OCI-LY7 (cell line): ENCODE measurements at regions not wholly inside any gene's neighbourhood (a gene's known extent, or its start where the extent isn't known, plus 50 kb on each side); places are given as distances from the start of the nearest gene placed in this dataset.

Experiments
- BruUV-seq: library from RNA; stranded (reverse); fragments of 400-500 nt; replicated peaks from 2 replicates; lab custom pipeline; 2021; lab: Mats Ljungman, UMichigan
- CTCF ChIA-PET: fragments of 300-600 bp; sonication (Branson Sonifier 250); formaldehyde crosslinking; loops from one replicate; lab custom pipeline; 2022; ENCODE audit warnings: antibody characterized with exemption; ENCODE audit not compliant: unreplicated experiment; lab: Charles Lee
- POLR2A ChIA-PET: fragments of 300-600 bp; sonication (Branson Sonifier 250); formaldehyde crosslinking; loops from one replicate; lab custom pipeline; 2022; ENCODE audit warnings: antibody characterized with exemption; lab: Charles Lee
- DNase-seq: peaks from one replicate; pipeline ENCODE4 v3.0.0-alpha.2; 2015; ENCODE audit warnings: low spot score
- H2AFZ ChIP-seq: fragments of 200-600 bp; sonication (generic), shearing (Covaris generic); 2 replicates; pipeline ENCODE4 v1.6.1; 2014; ENCODE audit warnings: mild to moderate bottlenecking, antibody characterized with exemption, low read length, moderate library complexity
- H3K27ac ChIP-seq: fragments of 200-600 bp; sonication (generic); 2 replicates; pipeline ENCODE4 v1.5.1; 2014; ENCODE audit warnings: mixed run types, low read depth, mild to moderate bottlenecking, moderate library complexity, low read length, inconsistent platforms; ENCODE audit not compliant: poor library complexity, severe bottlenecking
- H3K36me3 ChIP-seq: fragments of 200-600 bp; sonication (generic); 2 replicates; pipeline ENCODE4 v1.6.1; 2014; ENCODE audit warnings: mild to moderate bottlenecking, antibody characterized with exemption, low read length, moderate library complexity, mixed read lengths; ENCODE audit not compliant: insufficient read depth
- H3K4me1 ChIP-seq: fragments of 200-600 bp; sonication (generic); 2 replicates; pipeline ENCODE4 v1.5.1; 2014; ENCODE audit warnings: mild to moderate bottlenecking, low read length; ENCODE audit not compliant: insufficient read depth, poor library complexity, severe bottlenecking
- H3K4me2 ChIP-seq: fragments of 200-600 bp; sonication (generic); 2 replicates; pipeline ENCODE4 v1.6.1; 2014; ENCODE audit warnings: mild to moderate bottlenecking, low read length
- H3K4me3 ChIP-seq: fragments of 200-600 bp; sonication (generic); 2 replicates; pipeline ENCODE4 v1.5.1; 2014; ENCODE audit warnings: mild to moderate bottlenecking, low read depth, low read length; ENCODE audit not compliant: poor library complexity, severe bottlenecking
- H3K79me2 ChIP-seq: fragments of 200-600 bp; sonication (generic); 2 replicates; pipeline ENCODE4 v1.6.1; 2016; ENCODE audit warnings: low read depth, mild to moderate bottlenecking, low read length, moderate library complexity, mixed read lengths; ENCODE audit not compliant: insufficient read depth
- H3K9me2 ChIP-seq: fragments of 200-600 bp; sonication (generic); 2 replicates; pipeline ENCODE4 v1.6.1; 2016; ENCODE audit warnings: mild to moderate bottlenecking, low read length, mixed read lengths; ENCODE audit not compliant: insufficient read depth
- H3K9me3 ChIP-seq: fragments of 200-600 bp; sonication (generic); 2 replicates; pipeline ENCODE4 v1.6.1; 2014; ENCODE audit warnings: mild to moderate bottlenecking, mixed run types, low read length, mixed read lengths
- H4K20me1 ChIP-seq: fragments of 200-600 bp; sonication (generic); 2 replicates; pipeline ENCODE4 v1.6.1; 2014; ENCODE audit warnings: mild to moderate bottlenecking, antibody characterized with exemption, low read length, moderate library complexity, mixed read lengths; ENCODE audit not compliant: insufficient read depth
- EZH2phosphoT487 ChIP-seq: fragments of 200-600 bp; sonication (generic); IDR thresholded peaks from 2 replicates; pipeline ENCODE4 v1.6.1; 2018; ENCODE audit warnings: low read depth, borderline replicate concordance, mild to moderate bottlenecking, mixed run types, antibody characterized with exemption, low read length, moderate library complexity, mixed read lengths
- intact Hi-C: fragments of 100-400 bp; cut with micrococcal nuclease; formaldehyde crosslinking; loops from one replicate; pipeline ENCODE4 v1.10.0; 2022; ENCODE audit not compliant: unreplicated experiment
- TF ChIP-seq, protein P1 (sequence below): fragments of 200-600 bp; sonication (generic); conservative IDR thresholded peaks from 2 replicates; pipeline ENCODE4 v1.5.1; 2014; ENCODE audit warnings: mild to moderate bottlenecking, antibody characterized with exemption, low read length, moderate library complexity, mixed read lengths

DNA sequence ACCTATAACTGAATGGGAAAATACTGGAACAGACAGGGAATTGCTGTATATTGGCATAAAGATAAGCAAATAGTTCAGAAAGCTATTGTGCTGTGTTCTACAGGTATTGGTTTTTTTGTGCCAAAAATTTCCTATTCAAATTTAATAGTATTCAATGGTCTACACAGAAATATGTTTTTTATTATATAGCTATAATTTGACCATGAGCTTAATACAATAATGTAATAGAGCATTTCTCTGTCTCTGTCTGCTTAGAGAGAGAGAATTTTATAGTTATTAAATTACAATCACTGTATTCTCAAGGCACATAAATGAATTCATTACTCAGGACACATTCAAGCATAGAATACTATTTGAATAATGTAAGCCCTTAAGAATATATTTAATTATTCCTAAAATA, 62.3 kb upstream of the FZD8 start:
- Histone ChIP-seq H3K9me2 (no peaks in the 10 kb centered on the region), H3K36me3 (no peaks in the 10 kb centered on the region), H3K79me2 (no peaks in the 10 kb centered on the region), H4K20me1 (no peaks in the 10 kb centered on the region), H3K27ac (no peak overlapping the region), H3K4me2 (no peak overlapping the region), H2AFZ (no peak overlapping the region), H3K9me3 (no peaks in the 10 kb centered on the region), H3K4me1 (no peaks in the 10 kb centered on the region), H3K4me3 (no peak overlapping the region)
- intact Hi-C loops = loop anchor here (5.0 kb wide), 1 partner anchor 483 kb away; no protein-coding TSS in a partner anchor
- TF ChIP-seq, protein P1, sequence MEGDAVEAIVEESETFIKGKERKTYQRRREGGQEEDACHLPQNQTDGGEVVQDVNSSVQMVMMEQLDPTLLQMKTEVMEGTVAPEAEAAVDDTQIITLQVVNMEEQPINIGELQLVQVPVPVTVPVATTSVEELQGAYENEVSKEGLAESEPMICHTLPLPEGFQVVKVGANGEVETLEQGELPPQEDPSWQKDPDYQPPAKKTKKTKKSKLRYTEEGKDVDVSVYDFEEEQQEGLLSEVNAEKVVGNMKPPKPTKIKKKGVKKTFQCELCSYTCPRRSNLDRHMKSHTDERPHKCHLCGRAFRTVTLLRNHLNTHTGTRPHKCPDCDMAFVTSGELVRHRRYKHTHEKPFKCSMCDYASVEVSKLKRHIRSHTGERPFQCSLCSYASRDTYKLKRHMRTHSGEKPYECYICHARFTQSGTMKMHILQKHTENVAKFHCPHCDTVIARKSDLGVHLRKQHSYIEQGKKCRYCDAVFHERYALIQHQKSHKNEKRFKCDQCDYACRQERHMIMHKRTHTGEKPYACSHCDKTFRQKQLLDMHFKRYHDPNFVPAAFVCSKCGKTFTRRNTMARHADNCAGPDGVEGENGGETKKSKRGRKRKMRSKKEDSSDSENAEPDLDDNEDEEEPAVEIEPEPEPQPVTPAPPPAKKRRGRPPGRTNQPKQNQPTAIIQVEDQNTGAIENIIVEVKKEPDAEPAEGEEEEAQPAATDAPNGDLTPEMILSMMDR = no peak
- no peak for TF ChIP-seq EZH2phosphoT487
- BruUV-seq = no TSS peak
- no peak for DNase-seq
- ChIA-PET CTCF (no interaction called here), POLR2A (no interaction called here)

DNA sequence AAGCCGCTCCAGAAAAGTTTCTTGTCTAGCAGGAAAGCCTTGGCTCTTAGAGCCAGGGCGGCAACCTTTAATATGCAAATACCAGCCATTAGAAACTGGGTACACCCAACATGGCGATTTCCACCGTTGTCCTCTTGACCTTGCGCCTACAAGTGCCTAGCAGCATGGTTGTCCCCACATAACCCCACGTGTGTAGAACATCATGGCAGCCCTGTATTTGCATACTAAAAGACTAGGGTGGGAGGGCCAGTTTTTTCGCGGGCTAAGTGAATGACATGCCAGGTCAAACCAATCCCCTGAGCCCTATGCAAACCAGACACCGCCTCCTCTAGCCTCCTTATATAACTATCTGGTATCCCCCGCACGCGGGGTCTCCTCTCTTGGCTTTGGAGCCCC, 58.4 kb upstream of the FZD8 start:
- Histone ChIP-seq H4K20me1 (no peaks in the 10 kb centered on the region), H3K4me2 (no peak overlapping the region), H3K4me3 (no peak overlapping the region), H3K4me1 (no peaks in the 10 kb centered on the region), H2AFZ (no peak overlapping the region), H3K79me2 (no peaks in the 10 kb centered on the region), H3K36me3 (no peaks in the 10 kb centered on the region), H3K9me2 (no peaks in the 10 kb centered on the region), H3K9me3 (no peaks in the 10 kb centered on the region), H3K27ac (no peak overlapping the region)
- TF ChIP-seq, protein P1 = no peak
- no peak for TF ChIP-seq EZH2phosphoT487
- intact Hi-C loops = loop anchor here (5.0 kb wide), 1 partner anchor 487 kb away; no protein-coding TSS in a partner anchor
- DNase-seq = no peak
- no TSS peak for BruUV-seq
- CTCF ChIA-PET = no interaction called here
- POLR2A ChIA-PET = interaction anchor here (0.7 kb wide), 1 partner anchor 26 kb away, joined by 3 read pairs; no protein-coding TSS in a partner anchor

DNA sequence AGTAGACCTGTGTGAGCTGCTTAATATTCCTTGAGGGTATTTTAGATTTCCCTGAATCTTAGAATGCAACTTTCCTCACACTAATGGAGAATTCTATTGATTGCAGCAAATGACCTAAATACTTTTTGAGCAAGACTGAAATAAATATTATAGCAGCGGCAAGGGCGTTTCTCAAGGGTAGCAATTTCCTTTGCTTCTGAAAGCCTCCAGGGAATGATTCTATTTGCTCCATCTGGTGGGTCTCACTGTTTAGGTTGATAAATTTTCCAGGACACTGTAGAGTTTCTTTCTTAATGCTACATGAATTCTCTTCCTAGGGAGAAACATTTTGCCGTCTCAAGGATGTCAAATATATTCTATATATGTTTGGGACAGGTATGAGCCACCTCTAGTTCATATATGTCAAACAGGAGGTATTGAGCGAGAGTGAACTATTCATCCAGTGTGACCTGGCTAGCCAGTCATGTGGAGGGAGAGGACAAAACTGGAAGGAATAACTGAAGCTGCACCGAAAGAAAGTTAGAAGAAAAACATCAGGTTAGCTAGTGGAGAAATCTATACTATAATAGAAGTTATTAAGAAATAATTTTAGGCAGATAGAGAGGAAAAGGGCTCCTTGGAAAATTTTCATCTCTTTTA, 57.9 kb upstream of the FZD8 start:
- intact Hi-C loops = loop anchor here (5.0 kb wide), 1 partner anchor 487 kb away; no protein-coding TSS in a partner anchor
- POLR2A ChIA-PET = interaction anchor here (0.7 kb wide), 1 partner anchor 27 kb away, joined by 3 read pairs; no protein-coding TSS in a partner anchor

More for the DNA sequence above, 57.9 kb upstream of the FZD8 start:
- H3K4me1 ChIP-seq = no peaks in the 10 kb centered on the region
- DNase-seq = no peak
- H3K4me3 ChIP-seq = no peak overlapping the region
- no peaks in the 10 kb centered on the region for H3K9me3 ChIP-seq
- H2AFZ ChIP-seq = no peak overlapping the region
- H3K27ac ChIP-seq = no peak overlapping the region
- H3K36me3 ChIP-seq = no peaks in the 10 kb centered on the region
- no TSS peak for BruUV-seq
- no peak overlapping the region for H3K4me2 ChIP-seq
- H3K9me2 ChIP-seq = no peaks in the 10 kb centered on the region
- no peak for TF ChIP-seq EZH2phosphoT487
- TF ChIP-seq, protein P1 = no peak
- CTCF ChIA-PET = no interaction called here
- no peaks in the 10 kb centered on the region for H3K79me2 ChIP-seq
- no peaks in the 10 kb centered on the region for H4K20me1 ChIP-seq
